HG02588 (cell line): ENCODE measurements at regions not wholly inside any gene's neighbourhood (a gene's known extent, or its start where the extent isn't known, plus 50 kb on each side); places are given as distances from the start of the nearest gene placed in this dataset.
"Not testable (repeated sequence)": the region's sequence is repeated elsewhere in the genome, so short reads cannot be mapped to it uniquely, and the experiment has no call there.

Source experiments
- ATAC-seq: cut with Tn5 transposase; IDR thresholded peaks from one replicate; pipeline ENCODE4 v1.9.1; 2021; ENCODE audit warnings: mild to moderate bottlenecking, moderate library complexity; ENCODE audit not compliant: unreplicated experiment

DNA sequence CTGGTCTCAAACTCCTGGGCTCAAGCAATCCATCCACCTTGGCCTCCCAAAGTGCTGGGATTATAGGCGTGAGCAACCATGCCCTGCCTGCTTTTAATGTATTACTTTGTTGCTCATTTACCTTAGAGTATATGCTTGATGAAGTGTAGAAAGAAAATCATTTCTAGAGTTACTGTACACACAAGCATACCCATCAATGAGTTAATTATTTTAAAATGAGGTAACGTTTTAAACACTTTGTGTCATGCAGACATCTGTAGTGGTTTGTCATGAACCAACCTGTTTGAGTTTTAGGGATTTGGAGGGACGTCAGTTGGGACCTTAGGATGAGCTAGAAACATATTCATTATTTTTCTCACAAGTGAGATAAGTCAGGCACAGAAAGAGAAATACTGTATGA is 332.4 kb upstream of the IGF1R start:
- ATAC-seq = no peak

GRCh38 chr15:98321896-98322295 is 326.4 kb upstream of the IGF1R start:
- no peak for ATAC-seq

DNA sequence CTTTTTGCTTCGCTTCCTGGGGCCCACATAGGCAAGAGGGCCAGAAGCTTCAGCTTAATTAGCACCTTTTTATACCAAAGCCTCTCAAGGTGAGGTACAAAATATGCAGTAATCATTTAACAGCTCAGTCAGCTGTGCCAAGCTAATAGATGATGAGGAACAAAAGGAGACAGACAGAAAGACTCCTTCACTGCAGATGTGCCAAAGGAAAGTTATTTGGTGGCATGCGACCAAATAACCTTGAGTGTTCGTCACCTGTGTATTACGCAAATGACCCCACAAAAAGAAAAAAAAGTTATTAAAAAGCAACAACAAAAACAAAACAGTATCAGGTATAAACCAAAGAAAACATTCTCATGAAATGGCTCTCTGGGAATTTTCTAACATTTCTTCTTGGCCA is 325.8 kb upstream of the IGF1R start:
- no peak for ATAC-seq

DNA sequence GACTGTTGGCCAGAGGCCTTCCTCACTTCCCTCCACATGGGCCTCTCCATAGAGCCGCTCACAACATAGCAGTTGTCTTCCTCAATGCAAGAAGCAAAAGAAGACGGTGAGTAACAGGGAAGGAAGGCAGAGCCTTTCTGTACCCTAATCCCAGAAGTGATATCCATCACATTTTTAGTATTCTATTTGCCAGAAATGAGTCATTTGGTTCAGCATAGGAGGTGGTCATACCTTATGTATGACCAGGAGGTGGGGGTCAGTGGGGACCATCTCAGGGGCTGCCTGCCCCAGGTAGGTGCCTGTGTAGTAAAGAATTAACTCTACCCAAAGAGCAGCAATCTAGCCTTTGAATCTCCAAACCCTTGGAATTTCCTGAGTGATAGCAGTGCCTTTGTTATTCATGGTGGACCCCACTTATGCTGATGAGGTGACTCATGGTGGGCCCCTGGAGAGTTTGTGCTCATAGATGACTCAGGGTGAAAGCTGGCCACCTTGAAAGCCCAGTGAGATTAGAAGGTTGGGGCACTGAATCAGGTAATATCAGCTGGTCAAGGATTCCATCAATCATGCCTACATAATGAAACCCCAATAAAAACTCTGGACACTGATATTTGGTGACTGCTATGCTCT is 323.9 kb upstream of the IGF1R start:
- no peak for ATAC-seq

DNA sequence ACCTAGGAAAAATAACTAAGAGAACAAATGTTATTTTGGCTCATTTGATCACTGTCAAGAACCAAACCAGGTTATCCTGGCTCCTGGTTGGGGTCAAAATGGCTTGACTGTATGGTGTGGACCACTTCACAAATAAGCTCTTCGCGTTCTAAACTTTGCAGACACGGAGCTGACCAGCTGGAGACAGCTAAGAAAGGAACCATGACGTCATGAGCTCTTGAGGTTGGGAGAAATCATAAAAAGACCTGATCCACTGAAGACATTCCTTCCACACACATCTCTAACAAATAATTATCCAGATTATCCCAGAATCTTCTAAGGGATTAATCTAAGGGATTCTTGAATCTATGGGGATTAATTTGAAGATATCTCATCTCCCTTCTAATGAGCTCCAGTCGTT is 321.5 kb upstream of the IGF1R start:
- ATAC-seq = no peak

- no peak for ATAC-seq
These were observed 318.1 kb upstream of the IGF1R start for GRCh38 chr15:98330258-98330657.

DNA sequence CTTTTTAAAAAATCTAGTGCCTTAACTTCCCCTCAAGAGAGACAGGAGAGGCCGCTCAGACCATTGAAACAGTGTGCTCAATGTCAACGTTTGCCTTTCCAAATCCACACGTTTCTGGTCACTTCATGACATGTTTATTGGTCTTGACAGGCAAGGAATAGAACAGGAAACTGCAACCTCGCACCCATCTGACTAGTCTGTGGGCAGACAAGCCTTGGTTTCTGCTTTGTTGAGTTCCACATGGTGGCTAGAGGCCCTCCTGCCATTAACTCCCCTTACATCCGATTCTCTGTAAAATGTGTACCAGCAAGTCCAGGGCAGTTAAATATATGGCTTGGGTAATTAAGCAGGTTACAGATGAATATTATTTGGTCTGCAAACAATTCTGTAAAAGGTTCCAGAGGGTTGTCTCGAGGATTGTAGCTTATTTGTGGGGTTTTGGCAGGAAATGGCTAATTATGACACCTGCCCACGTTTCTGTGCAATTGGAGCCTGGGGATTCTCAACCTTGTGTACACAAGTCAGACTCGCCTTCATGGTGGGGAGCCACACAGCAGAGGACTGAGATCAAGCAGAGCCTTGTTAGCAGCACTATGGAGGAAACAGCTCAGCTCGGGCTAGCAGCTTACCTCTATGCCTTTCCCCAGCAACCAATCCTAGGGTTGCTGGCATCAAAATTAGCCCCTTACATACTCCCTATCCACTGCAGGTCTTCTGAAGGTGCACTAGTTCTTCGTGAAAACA is 317.5 kb upstream of the IGF1R start:
- ATAC-seq = no peak

- ATAC-seq = no peak
These were observed 316.7 kb upstream of the IGF1R start for GRCh38 chr15:98331676-98332075.

- ATAC-seq = no peak
These were observed 315.1 kb upstream of the IGF1R start for GRCh38 chr15:98333251-98333650.

DNA sequence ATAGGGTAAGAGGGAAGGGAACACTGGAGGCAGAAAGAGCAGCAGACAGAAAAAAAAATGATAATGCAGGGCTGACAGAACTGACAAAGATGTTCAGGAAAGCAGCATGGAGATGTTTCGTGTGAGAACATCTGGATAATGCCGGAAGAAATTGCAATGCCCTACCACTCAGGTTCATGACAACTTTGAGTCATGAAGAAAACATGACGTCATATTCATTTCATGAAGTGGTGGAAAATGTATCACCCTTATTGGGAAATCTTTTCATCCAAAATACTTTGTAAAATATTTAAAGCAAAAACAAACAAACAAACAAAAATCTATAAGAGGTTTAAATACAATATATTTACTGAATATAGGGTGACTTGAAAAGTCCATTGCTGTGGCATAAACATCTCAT is 305.4 kb upstream of the IGF1R start:
- no peak for ATAC-seq

DNA sequence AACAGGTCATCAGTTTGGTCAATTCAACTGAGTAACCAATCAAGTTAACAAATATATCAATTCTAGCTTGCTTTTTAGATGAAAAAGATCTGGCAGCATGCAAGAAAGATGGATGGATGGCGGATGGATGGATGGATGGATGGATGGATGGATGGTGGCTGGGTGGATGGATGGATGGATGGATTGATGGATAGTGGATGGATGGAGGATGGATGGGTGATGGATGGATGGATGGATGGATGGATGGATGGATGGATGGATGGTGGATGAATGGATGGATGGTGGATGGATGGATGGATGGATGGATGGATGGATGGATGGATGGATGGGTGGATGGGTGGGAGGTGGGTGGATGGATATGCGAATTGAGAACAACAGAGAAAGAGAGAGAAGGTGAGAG is 303.7 kb upstream of the IGF1R start:
- ATAC-seq = no peak

DNA sequence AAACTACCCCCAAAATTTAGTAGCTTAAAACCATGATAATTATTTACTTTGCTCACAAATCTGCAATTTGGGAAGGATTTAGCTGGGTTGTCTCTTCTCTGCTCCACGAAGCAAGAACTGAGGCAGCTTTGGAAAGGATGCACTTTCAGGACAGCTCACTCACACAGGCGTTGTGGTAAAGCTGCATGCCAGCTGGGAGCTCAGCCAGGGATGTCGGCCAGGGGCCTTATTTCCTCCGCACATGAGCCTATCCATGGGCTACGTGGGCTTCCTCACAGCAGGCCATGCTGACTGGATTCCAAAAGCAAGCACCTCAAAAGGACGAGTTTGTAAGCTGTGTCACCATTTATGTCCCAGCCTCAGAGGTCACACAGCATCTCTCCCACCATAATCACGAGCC is 301.3 kb upstream of the IGF1R start:
- no peak for ATAC-seq

DNA sequence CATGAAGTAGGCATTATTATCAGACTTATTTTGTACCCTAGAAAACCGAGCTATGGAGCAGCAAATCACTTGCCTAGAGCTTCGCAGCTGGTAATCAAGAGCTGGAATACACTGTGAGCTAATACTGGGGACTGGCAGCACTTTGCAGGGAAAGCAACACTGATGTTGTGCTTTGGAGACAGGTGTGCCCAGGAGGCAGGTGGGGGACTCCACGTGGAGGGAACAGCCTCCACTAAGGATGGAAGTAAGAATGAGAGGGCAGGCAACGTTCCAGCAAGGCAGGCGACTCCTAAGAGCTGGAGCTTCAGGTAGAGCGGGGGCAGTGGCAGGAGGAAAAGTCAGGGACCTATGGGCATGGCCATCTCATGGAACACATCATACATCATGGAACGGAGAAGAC is 300.5 kb upstream of the IGF1R start:
- ATAC-seq = no peak

DNA sequence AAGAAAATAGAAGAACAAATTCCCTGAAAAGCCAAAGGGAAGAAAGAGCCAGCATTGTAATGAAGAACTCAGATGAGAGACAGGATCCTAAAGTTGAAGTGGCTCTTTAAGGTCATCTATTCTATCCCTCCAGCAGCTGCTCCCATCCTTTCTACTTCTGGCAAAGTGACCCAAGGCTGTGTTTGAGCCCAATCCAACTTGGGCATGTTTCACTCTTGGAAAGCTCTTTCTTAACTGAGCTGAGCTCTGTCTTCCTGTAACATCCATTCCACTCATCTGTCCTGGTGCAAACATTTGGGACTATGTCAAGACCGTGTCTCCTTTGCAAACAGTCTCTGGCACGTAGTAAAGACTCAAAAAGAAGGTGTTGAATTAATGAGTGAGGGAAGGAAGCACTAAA is 298.1 kb upstream of the IGF1R start:
- no peak for ATAC-seq

DNA sequence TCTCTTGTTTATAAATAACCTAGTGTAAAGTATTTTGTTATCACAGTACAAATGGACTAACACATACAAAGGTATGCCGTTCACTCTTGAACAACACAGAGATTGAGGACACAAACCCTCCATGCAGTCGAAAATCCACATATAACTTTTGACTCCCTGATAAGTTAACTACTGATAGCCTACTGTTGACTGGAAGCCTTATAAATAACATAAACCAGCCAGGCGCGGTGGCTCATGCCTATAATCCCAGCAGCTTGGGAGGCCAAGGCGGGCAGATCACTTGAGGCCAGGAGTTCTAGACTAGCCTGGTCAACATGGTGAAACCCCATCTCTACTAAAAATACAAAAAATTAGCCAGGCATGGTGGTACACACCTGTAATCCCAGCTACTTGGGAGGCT is 290.1 kb upstream of the IGF1R start:
- ATAC-seq = not testable (repeated sequence)

DNA sequence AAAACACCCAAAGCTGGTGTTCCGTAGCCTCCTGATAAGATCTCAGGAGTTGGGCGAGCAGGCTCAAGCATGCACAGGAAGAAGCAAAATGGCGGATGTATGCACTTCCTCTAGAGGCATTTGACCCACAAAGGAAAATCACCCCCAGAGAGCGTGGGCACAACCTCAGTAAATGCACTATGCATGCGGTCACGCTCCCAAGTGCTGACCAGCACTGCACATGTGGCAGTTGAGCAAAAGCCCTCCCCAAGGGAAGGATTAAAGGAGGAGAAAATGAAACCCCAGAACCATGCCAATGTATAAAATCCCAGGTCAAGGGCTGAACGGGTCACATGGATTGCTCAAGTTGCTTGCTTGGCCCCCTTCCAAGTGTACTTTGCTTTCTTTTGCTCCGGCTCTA is 289.4 kb upstream of the IGF1R start:
- ATAC-seq = no peak

GRCh38 chr15:98363416-98363815 is 284.9 kb upstream of the IGF1R start:
- ATAC-seq = no peak

GRCh38 chr15:98363955-98364354 is 284.4 kb upstream of the IGF1R start:
- ATAC-seq = no peak

GRCh38 chr15:98369081-98369716 is 279.1 kb upstream of the IGF1R start:
- no peak for ATAC-seq

DNA sequence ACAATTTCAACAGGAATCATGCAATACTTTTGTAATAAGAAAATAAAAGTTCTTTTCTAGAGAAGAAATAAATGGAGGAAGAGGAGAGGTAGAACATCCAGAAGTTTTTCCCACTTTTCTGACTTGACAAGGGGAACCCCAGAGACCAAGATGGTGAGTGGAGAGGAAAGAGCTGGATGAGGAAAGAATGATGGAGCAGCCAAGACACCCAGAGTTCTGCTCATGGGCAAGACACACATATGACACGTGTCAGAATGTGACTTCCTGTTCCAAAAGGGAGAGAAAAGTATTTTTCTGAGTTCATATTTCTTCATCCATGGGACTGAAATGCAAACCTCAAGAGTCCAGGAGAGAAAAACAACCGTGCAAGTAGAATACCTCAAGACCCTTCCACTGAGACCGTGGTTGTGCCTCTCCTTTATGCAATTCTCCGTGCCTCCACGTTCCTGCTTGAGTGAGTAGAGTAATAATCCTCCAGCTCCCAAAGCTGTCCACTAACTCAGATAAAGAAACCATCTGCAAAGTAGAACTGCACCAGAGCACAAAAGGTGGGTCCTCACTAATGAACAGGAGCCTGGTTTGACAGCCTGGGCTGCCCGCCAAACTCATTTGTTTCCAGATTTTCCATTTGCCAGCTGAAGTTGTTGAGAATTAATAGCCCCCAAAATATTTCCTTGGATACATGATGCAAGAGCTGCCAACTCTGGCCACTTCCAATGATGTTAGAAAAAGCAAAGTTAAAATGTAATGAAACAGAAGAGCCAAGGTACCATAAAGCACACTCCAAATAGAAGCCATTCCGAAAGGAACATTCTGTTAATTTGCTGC is 272.6 kb upstream of the IGF1R start:
- ATAC-seq = no peak

GRCh38 chr15:98380721-98381120 is 267.6 kb upstream of the IGF1R start:
- no peak for ATAC-seq

- ATAC-seq = no peak
These were observed 266.9 kb upstream of the IGF1R start for GRCh38 chr15:98381446-98381845.
